ENCODE measurements at regions not wholly inside any gene's neighbourhood (a gene's known extent, or its start where the extent isn't known, plus 50 kb on each side); places are given as distances from the start of the nearest gene placed in this dataset.

DNA sequence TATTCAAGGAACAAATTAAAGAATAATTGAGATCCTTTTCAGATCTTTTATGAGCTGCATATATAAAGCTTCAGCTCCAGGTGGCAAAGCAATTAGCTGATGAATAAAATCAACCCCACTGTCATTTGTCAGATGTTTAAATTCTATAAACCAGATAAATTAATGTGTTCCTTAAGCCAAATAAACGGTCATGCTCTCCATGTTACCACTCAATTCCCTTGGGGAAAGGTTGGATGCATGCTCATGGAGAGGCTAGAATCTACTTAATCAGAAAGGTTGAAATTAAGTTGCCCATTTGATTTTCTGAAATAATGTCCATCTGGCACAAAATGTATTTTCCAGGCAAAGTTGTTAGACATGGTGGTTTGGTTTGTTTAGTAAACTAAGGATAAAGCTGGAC is 282.5 kb upstream of the SPRED2 start:
- H3K27me3 ChIP-seq (ENCODE audit: control insufficient read depth, insufficient read depth, low read length) = no peaks in the 10 kb centered on the region
- no peak overlapping the region for H3K4me3 ChIP-seq (ENCODE audit: low read depth, low read length)
- no peak overlapping the region for H3K27ac ChIP-seq
- H3K9ac ChIP-seq = no peak overlapping the region
- TF ChIP-seq, protein P1, sequence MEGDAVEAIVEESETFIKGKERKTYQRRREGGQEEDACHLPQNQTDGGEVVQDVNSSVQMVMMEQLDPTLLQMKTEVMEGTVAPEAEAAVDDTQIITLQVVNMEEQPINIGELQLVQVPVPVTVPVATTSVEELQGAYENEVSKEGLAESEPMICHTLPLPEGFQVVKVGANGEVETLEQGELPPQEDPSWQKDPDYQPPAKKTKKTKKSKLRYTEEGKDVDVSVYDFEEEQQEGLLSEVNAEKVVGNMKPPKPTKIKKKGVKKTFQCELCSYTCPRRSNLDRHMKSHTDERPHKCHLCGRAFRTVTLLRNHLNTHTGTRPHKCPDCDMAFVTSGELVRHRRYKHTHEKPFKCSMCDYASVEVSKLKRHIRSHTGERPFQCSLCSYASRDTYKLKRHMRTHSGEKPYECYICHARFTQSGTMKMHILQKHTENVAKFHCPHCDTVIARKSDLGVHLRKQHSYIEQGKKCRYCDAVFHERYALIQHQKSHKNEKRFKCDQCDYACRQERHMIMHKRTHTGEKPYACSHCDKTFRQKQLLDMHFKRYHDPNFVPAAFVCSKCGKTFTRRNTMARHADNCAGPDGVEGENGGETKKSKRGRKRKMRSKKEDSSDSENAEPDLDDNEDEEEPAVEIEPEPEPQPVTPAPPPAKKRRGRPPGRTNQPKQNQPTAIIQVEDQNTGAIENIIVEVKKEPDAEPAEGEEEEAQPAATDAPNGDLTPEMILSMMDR (IDR thresholded peaks at IDR 0.05) = no peak
- H3K79me2 ChIP-seq = no peaks in the 10 kb centered on the region
- no peaks in the 10 kb centered on the region for H3K9me3 ChIP-seq (ENCODE audit: control insufficient read depth, low read length)
- H3K36me3 ChIP-seq (ENCODE audit: control insufficient read depth, insufficient read depth, low read length) = no peaks in the 10 kb centered on the region
- no peaks in the 10 kb centered on the region for H3K4me1 ChIP-seq
- H2AFZ ChIP-seq = no peak overlapping the region
- no peak overlapping the region for H3K4me2 ChIP-seq (ENCODE audit: low read length)

DNA sequence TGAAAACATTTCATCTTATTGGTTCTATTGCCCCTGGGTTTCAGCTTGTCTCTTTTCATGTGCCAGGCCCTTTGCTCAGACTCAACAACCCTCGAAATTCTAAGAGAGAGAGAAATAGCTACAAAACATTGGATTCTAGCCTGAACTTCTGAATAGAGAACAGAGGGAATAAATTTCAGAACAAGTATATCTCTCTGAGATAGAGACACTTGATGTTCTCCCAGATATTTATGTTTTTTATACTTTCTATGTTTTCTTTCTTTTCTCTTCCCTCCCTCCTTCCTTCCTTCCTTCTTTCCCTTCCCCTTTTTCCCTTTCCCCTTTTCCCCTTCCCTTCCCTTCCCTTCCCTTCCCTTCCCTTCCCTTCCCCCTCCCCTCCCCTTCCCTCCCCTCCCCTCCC is 279.5 kb upstream of the SPRED2 start:
- no peaks in the 10 kb centered on the region for H3K79me2 ChIP-seq
- H3K9me3 ChIP-seq (ENCODE audit: control insufficient read depth, low read length) = no peaks in the 10 kb centered on the region
- no peak overlapping the region for H3K27ac ChIP-seq
- no peak overlapping the region for H3K4me3 ChIP-seq (ENCODE audit: low read depth, low read length)
- H3K27me3 ChIP-seq (ENCODE audit: control insufficient read depth, insufficient read depth, low read length) = no peaks in the 10 kb centered on the region
- no peaks in the 10 kb centered on the region for H3K4me1 ChIP-seq
- no peak overlapping the region for H2AFZ ChIP-seq
- H3K9ac ChIP-seq = no peak overlapping the region
- TF ChIP-seq, protein P1 (IDR thresholded peaks at IDR 0.05) = no peak
- H3K4me2 ChIP-seq (ENCODE audit: low read length) = no peak overlapping the region
- no peaks in the 10 kb centered on the region for H3K36me3 ChIP-seq (ENCODE audit: control insufficient read depth, insufficient read depth, low read length)

DNA sequence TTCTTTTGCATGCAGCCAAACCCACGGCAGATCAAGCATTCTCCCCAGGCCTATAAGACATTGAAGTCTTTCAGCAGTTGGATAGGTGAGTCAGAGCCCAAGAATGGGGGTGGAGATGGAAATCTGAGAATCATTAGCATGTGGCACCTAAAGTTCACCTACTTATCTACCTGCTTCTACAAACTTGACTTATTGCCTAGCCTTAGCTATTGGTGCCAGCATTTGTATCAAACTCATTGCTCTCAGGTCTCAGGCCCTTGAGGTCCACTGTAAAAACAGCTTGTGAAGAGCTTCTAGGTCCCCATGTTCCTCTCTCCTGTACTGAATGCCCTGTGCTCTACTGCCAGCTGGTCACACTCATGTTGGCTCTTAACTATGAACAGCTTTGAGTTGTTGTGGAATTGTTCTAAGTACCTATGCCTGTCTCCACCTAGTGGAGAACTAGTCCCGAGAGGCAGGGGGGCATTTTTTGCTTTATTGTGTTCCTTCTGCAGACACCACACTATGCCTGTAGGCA is 278.4 kb upstream of the SPRED2 start:
- Histone ChIP-seq H3K27me3 (ENCODE audit: control insufficient read depth, insufficient read depth, low read length) (no peaks in the 10 kb centered on the region), H3K27ac (no peak overlapping the region), H3K4me1 (no peaks in the 10 kb centered on the region), H3K4me2 (ENCODE audit: low read length) (no peak overlapping the region), H2AFZ (no peak overlapping the region), H3K4me3 (ENCODE audit: low read depth, low read length) (no peak overlapping the region), H3K79me2 (no peaks in the 10 kb centered on the region), H3K36me3 (ENCODE audit: control insufficient read depth, insufficient read depth, low read length) (no peaks in the 10 kb centered on the region), H3K9me3 (ENCODE audit: control insufficient read depth, low read length) (no peaks in the 10 kb centered on the region), H3K9ac (no peak overlapping the region)
- TF ChIP-seq, protein P1 (IDR thresholded peaks at IDR 0.05) = no peak

DNA sequence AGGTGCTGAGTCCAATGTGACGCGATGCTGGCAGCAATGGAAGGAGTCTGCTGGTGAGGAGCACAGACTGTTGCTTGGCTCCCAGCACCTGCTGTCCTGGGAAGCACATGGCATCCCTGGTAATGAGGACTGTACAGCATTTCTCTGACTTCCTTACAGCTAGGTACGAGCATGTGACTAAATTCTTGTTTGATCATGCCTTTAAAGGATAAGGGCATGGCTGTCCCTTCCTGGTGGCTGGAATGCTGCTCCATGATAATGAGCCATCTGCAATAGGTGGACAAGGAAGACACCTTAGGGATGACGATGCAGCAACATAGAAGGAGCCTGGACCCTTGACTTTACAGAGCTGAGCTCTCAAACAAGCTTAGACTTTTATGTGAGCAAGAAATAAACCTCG is 278.0 kb upstream of the SPRED2 start:
- Histone ChIP-seq H3K27me3 (ENCODE audit: control insufficient read depth, insufficient read depth, low read length) (no peaks in the 10 kb centered on the region), H2AFZ (no peak overlapping the region), H3K4me3 (ENCODE audit: low read depth, low read length) (no peak overlapping the region), H3K36me3 (ENCODE audit: control insufficient read depth, insufficient read depth, low read length) (no peaks in the 10 kb centered on the region), H3K4me1 (no peaks in the 10 kb centered on the region), H3K27ac (no peak overlapping the region), H3K9ac (no peak overlapping the region), H3K4me2 (ENCODE audit: low read length) (no peak overlapping the region), H3K79me2 (no peaks in the 10 kb centered on the region), H3K9me3 (ENCODE audit: control insufficient read depth, low read length) (no peaks in the 10 kb centered on the region)
- TF ChIP-seq, protein P1 (IDR thresholded peaks at IDR 0.05) = no peak

DNA sequence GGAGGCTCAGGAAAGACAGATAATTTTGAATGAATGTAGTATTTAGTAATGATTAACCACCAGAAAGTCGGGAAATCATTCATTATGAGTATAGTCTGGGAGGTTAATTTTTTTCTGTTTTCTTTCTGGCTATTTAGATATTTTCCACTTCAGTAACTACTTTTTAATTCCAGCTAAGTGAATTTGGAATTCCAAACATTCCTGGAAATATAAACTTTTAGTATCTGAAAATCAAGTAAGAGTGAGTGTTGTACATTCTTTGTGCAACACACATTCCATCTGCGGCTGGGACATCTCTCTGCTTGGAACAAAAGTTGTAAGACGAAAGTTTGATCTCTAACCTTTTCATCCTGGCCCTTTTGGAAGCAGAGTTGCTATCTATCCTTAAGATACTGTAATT is 275.7 kb upstream of the SPRED2 start:
- Histone ChIP-seq H3K9ac (no peak overlapping the region), H3K36me3 (ENCODE audit: control insufficient read depth, insufficient read depth, low read length) (no peaks in the 10 kb centered on the region), H3K4me2 (ENCODE audit: low read length) (no peak overlapping the region), H3K27me3 (ENCODE audit: control insufficient read depth, insufficient read depth, low read length) (no peaks in the 10 kb centered on the region), H3K27ac (no peak overlapping the region), H3K4me3 (ENCODE audit: low read depth, low read length) (no peak overlapping the region), H2AFZ (no peak overlapping the region), H3K9me3 (ENCODE audit: control insufficient read depth, low read length) (no peaks in the 10 kb centered on the region), H3K4me1 (no peaks in the 10 kb centered on the region), H3K79me2 (no peaks in the 10 kb centered on the region)
- TF ChIP-seq, protein P1 (IDR thresholded peaks at IDR 0.05) = no peak
